ENCODE measurements at regions not wholly inside any gene's neighbourhood (a gene's known extent, or its start where the extent isn't known, plus 50 kb on each side); places are given as distances from the start of the nearest gene placed in this dataset.
"Not testable (repeated sequence)": the region's sequence is repeated elsewhere in the genome, so short reads cannot be mapped to it uniquely, and the experiment has no call there.

GRCh38 chr10:109588259-109588658, 335.1 kb downstream of the XPNPEP1 start:
- H3K27me3 ChIP-seq (ENCODE audit: insufficient read depth, poor library complexity, severe bottlenecking): no peaks in the 10 kb centered on the region
- H3K4me1 ChIP-seq (ENCODE audit: insufficient read depth, poor library complexity, severe bottlenecking): no peaks in the 10 kb centered on the region
- ATAC-seq (ENCODE audit: low read depth) (no peak), DNase-seq (ENCODE audit: low spot score) (no peak)
- no peaks in the 10 kb centered on the region for H3K9me3 ChIP-seq (ENCODE audit: severe bottlenecking)
- no peak for TF ChIP-seq CTCF (IDR thresholded peaks at IDR 0.05; ENCODE audit: poor library complexity, severe bottlenecking)
- no peaks in the 10 kb centered on the region for H3K36me3 ChIP-seq (ENCODE audit: low read depth)
- no peak overlapping the region for H3K27ac ChIP-seq (ENCODE audit: poor library complexity, severe bottlenecking)
- no peak overlapping the region for H3K4me3 ChIP-seq (ENCODE audit: severe bottlenecking)

- H3K4me3 ChIP-seq (ENCODE audit: severe bottlenecking): no peak overlapping the region
- DNase-seq (ENCODE audit: low spot score) (no peak), ATAC-seq (ENCODE audit: low read depth) (no peak)
- no peak for TF ChIP-seq CTCF (IDR thresholded peaks at IDR 0.05; ENCODE audit: poor library complexity, severe bottlenecking)
- H3K4me1 ChIP-seq (ENCODE audit: insufficient read depth, poor library complexity, severe bottlenecking): no peaks in the 10 kb centered on the region
- no peaks in the 10 kb centered on the region for H3K36me3 ChIP-seq (ENCODE audit: low read depth)
- H3K27me3 ChIP-seq (ENCODE audit: insufficient read depth, poor library complexity, severe bottlenecking): no peaks in the 10 kb centered on the region
- H3K27ac ChIP-seq (ENCODE audit: poor library complexity, severe bottlenecking): no peak overlapping the region
- H3K9me3 ChIP-seq (ENCODE audit: severe bottlenecking): no peaks in the 10 kb centered on the region
Measured at GRCh38 chr10:109587366-109587765, 335.9 kb downstream of the XPNPEP1 start.

- no peak for DNase-seq (ENCODE audit: low spot score)
- Histone ChIP-seq H3K36me3 (ENCODE audit: low read depth) (no peaks in the 10 kb centered on the region), H3K4me3 (ENCODE audit: severe bottlenecking) (no peak overlapping the region), H3K27ac (ENCODE audit: poor library complexity, severe bottlenecking) (no peak overlapping the region), H3K4me1 (ENCODE audit: insufficient read depth, poor library complexity, severe bottlenecking) (no peaks in the 10 kb centered on the region), H3K27me3 (ENCODE audit: insufficient read depth, poor library complexity, severe bottlenecking) (no peaks in the 10 kb centered on the region), H3K9me3 (ENCODE audit: severe bottlenecking) (no peaks in the 10 kb centered on the region)
- TF ChIP-seq CTCF (IDR thresholded peaks at IDR 0.05; ENCODE audit: poor library complexity, severe bottlenecking): no peak
- ATAC-seq (ENCODE audit: low read depth): no peak
Measured at GRCh38 chr10:109556399-109556798, 366.9 kb downstream of the XPNPEP1 start.

GRCh38 chr10:109542050-109542603, 381.2 kb downstream of the XPNPEP1 start:
- not testable (repeated sequence) for DNase-seq (ENCODE audit: low spot score); H3K27me3 ChIP-seq (ENCODE audit: insufficient read depth, poor library complexity, severe bottlenecking); H3K4me1 ChIP-seq (ENCODE audit: insufficient read depth, poor library complexity, severe bottlenecking); H3K36me3 ChIP-seq (ENCODE audit: low read depth); H3K4me3 ChIP-seq (ENCODE audit: severe bottlenecking); ATAC-seq (ENCODE audit: low read depth); H3K9me3 ChIP-seq (ENCODE audit: severe bottlenecking); H3K27ac ChIP-seq (ENCODE audit: poor library complexity, severe bottlenecking)

- Histone ChIP-seq H3K27me3 (ENCODE audit: insufficient read depth, poor library complexity, severe bottlenecking) (no peaks in the 10 kb centered on the region), H3K4me3 (ENCODE audit: severe bottlenecking) (no peak overlapping the region), H3K9me3 (ENCODE audit: severe bottlenecking) (peaks cover 2% of the 10 kb centered on the region), H3K36me3 (ENCODE audit: low read depth) (no peaks in the 10 kb centered on the region), H3K4me1 (ENCODE audit: insufficient read depth, poor library complexity, severe bottlenecking) (no peaks in the 10 kb centered on the region), H3K27ac (ENCODE audit: poor library complexity, severe bottlenecking) (no peak overlapping the region)
- no peak for TF ChIP-seq CTCF (IDR thresholded peaks at IDR 0.05; ENCODE audit: poor library complexity, severe bottlenecking)
- ATAC-seq (ENCODE audit: low read depth) (no peak), DNase-seq (ENCODE audit: low spot score) (no peak)
Measured at GRCh38 chr10:109534193-109534592, 389.1 kb downstream of the XPNPEP1 start.
